Endodermal cell (in vitro differentiated cells): ENCODE measurements at regions not wholly inside any gene's neighbourhood (a gene's known extent, or its start where the extent isn't known, plus 50 kb on each side); places are given as distances from the start of the nearest gene placed in this dataset.

ENCODE experiments used
- DNase-seq: peaks from one replicate; pipeline ENCODE4 v3.0.0-alpha.2; 2017
- H3K27ac ChIP-seq: 2 replicates; pipeline ENCODE4 v1.5.1; 2013; ENCODE audit warnings: mild to moderate bottlenecking, low read depth, low read length, moderate library complexity
- H3K27me3 ChIP-seq: 2 replicates; pipeline ENCODE4 v1.6.1; 2013; ENCODE audit warnings: mild to moderate bottlenecking, low read length, moderate library complexity; ENCODE audit not compliant: insufficient read depth, control insufficient read depth, poor library complexity, severe bottlenecking
- H3K36me3 ChIP-seq: 2 replicates; pipeline ENCODE4 v1.7.0; 2013; ENCODE audit warnings: mild to moderate bottlenecking, low read length, moderate library complexity; ENCODE audit not compliant: control insufficient read depth, insufficient read depth
- H3K4me1 ChIP-seq: one replicate; pipeline ENCODE4 v1.7.0; 2013; ENCODE audit warnings: low read length; ENCODE audit not compliant: control insufficient read depth, insufficient read depth
- H3K4me3 ChIP-seq: 2 replicates; pipeline ENCODE4 v1.5.1; 2013; ENCODE audit warnings: mild to moderate bottlenecking, low read length, moderate library complexity
- H3K9ac ChIP-seq: 2 replicates; pipeline ENCODE4 v1.6.1; 2013; ENCODE audit warnings: mild to moderate bottlenecking, low read length, moderate library complexity; ENCODE audit not compliant: poor library complexity, severe bottlenecking; ENCODE audit errors: extremely low read depth
- H3K9me3 ChIP-seq: 2 replicates; pipeline ENCODE4 v1.6.1; 2013; ENCODE audit warnings: mild to moderate bottlenecking, low read length, moderate library complexity; ENCODE audit not compliant: control insufficient read depth
- H3K27ac Mint-ChIP-seq: 2 replicates; pipeline ENCODE4 v1.8.0; 2020; ENCODE audit warnings: mixed read lengths
- H3K27me3 Mint-ChIP-seq: 2 replicates; pipeline ENCODE4 v1.8.0; 2021; ENCODE audit warnings: mild to moderate bottlenecking, mixed read lengths; ENCODE audit not compliant: insufficient read depth
- H3K36me3 Mint-ChIP-seq: 2 replicates; pipeline ENCODE4 v1.8.0; 2020; ENCODE audit warnings: low read depth, mixed read lengths
- H3K4me1 Mint-ChIP-seq: 2 replicates; pipeline ENCODE4 v1.8.0; 2020; ENCODE audit warnings: mixed read lengths
- H3K4me3 Mint-ChIP-seq: 2 replicates; pipeline ENCODE4 v1.8.0; 2020; ENCODE audit warnings: mild to moderate bottlenecking, moderate library complexity, mixed read lengths
- H3K9me3 Mint-ChIP-seq: 2 replicates; pipeline ENCODE4 v1.8.0; 2020; ENCODE audit warnings: mild to moderate bottlenecking, mixed read lengths
- CTCF ChIP-seq: fragments of 200-600 bp; sonication (generic); conservative IDR thresholded peaks from 2 replicates; pipeline ENCODE4 v1.5.0; 2021; ENCODE audit warnings: antibody characterized with exemption, mild to moderate bottlenecking
- WGBS, 2 experiments: methylation state at CpG; one replicate each; pipeline versions ENCODE4 v1.1.5 to v1.1.7; 2013; ENCODE audit warnings: missing lambda C conversion rate in 2 of 2, mixed read lengths in 1 of 2; ENCODE audit not compliant: insufficient coverage in 1 of 2, insufficient read length in 1 of 2; 5-methylcytosine and 5-hydroxymethylcytosine counted together

GRCh38 chr18:27473318-27473717 is 288.2 kb upstream of the CHST9 start:
- Mint-ChIP-seq H3K9me3 (no peaks in the 10 kb centered on the region), H3K27ac (no peak overlapping the region), H3K27me3 (peaks cover 2% of the 10 kb centered on the region), H3K4me3 (no peak overlapping the region), H3K36me3 (no peaks in the 10 kb centered on the region), H3K4me1 (peaks cover 5% of the 10 kb centered on the region)
- 92 to 97% methylated on average over 5 to 6 of the region's 6 CpGs for WGBS, 2 experiments
- Histone ChIP-seq H3K9me3 (no peaks in the 10 kb centered on the region), H3K36me3 (no peaks in the 10 kb centered on the region), H3K9ac (no peak overlapping the region), H3K27me3 (peaks cover 10% of the 10 kb centered on the region), H3K27ac (no peak overlapping the region), H3K4me1 (peaks cover 3% of the 10 kb centered on the region), H3K4me3 (no peak overlapping the region)
- TF ChIP-seq CTCF, result no peak
- no peak for DNase-seq

GRCh38 chr18:27467073-27467472 is 282.0 kb upstream of the CHST9 start:
- no peak overlapping the region for H3K4me3 ChIP-seq
- H3K9ac ChIP-seq, result no peak overlapping the region
- peaks cover 10% of the 10 kb centered on the region for H3K27me3 ChIP-seq
- no peaks in the 10 kb centered on the region for H3K9me3 Mint-ChIP-seq
- no peak for TF ChIP-seq CTCF
- no peaks in the 10 kb centered on the region for H3K4me1 ChIP-seq
- no peak overlapping the region for H3K27ac ChIP-seq
- H3K4me3 Mint-ChIP-seq, result no peak overlapping the region
- H3K36me3 ChIP-seq, result no peaks in the 10 kb centered on the region
- no peaks in the 10 kb centered on the region for H3K36me3 Mint-ChIP-seq
- peaks cover 2% of the 10 kb centered on the region for H3K27me3 Mint-ChIP-seq
- DNase-seq, result no peak
- no peak overlapping the region for H3K27ac Mint-ChIP-seq
- H3K4me1 Mint-ChIP-seq, result peaks cover 1% of the 10 kb centered on the region
- H3K9me3 ChIP-seq, result no peaks in the 10 kb centered on the region

- Histone ChIP-seq H3K9me3 (no peaks in the 10 kb centered on the region), H3K27me3 (no peaks in the 10 kb centered on the region), H3K36me3 (no peaks in the 10 kb centered on the region), H3K27ac (no peak overlapping the region), H3K4me3 (no peak overlapping the region), H3K9ac (no peak overlapping the region), H3K4me1 (no peaks in the 10 kb centered on the region)
- WGBS, 2 experiments, result 96 to 100% methylated on average over 1 of the region's 1 CpG
- TF ChIP-seq CTCF, result no peak
- no peak overlapping the region for H3K27ac Mint-ChIP-seq
- no peak for DNase-seq
- H3K4me1 Mint-ChIP-seq, result peaks cover 5% of the 10 kb centered on the region
- no peaks in the 10 kb centered on the region for H3K27me3 Mint-ChIP-seq
- no peak overlapping the region for H3K4me3 Mint-ChIP-seq
- no peaks in the 10 kb centered on the region for H3K36me3 Mint-ChIP-seq
- no peaks in the 10 kb centered on the region for H3K9me3 Mint-ChIP-seq
Observed at GRCh38 chr18:27461957-27462356, 276.8 kb upstream of the CHST9 start.
